H1 (cell line): ENCODE measurements at regions not wholly inside any gene's neighbourhood (a gene's known extent, or its start where the extent isn't known, plus 50 kb on each side); places are given as distances from the start of the nearest gene placed in this dataset.

Experiments used
- GABPA ChIP-seq: IDR thresholded peaks from 2 replicates; pipeline ENCODE4 v1.6.1; 2011; ENCODE audit warnings: mild to moderate bottlenecking, low read length, moderate library complexity, borderline replicate concordance; ENCODE audit not compliant: insufficient read depth
- KDM4A ChIP-seq: IDR thresholded peaks from one replicate; pipeline ENCODE4 v1.7.1; 2012; ENCODE audit warnings: low read depth, mild to moderate bottlenecking, moderate library complexity, low read length, inconsistent platforms; ENCODE audit not compliant: severe bottlenecking
- RNF2 ChIP-seq: fragments of 200-900, 300-1000 bp; sonication (generic); IDR thresholded peaks from 2 replicates; pipeline ENCODE4 v1.7.1; 2016; ENCODE audit warnings: borderline replicate concordance, low read depth, mild to moderate bottlenecking, antibody characterized with exemption, low read length; ENCODE audit not compliant: poor library complexity, severe bottlenecking; ENCODE audit errors: missing control alignments

DNA sequence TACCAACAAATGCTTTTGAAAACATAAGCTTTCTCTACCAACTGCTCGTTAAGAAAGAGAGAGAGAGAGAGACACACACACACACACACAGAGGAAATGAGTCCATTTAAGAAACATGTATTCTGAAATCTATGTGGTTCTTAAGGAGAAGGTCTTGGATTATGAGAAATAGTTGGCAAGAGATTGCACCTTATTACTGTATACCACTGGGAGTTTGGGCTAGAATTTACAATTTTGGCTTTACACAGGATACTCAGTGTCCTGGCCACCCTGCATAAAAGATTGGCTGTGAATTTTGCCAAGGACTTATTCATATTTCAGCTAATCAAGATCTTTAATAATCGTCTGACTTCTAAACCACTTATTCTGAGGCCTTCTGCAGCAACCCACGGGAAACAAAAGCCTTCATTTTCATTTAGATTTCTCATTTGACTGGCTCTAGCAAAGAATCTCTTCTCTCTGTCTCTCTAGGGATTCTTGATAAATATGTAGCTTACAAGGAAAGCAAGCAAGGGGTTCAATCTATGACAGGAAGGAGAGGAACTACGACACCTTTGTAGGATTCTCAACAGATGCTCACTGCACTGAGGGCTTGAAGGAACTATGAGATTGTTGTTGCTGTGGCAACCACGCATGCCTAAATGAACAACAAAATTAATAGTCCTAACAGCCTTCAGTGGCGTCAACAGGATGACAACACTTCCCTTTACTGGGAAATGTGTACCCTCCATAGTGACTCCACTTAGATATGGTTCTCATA, 75.3 kb upstream of the GNAO1 start (continued):
- no peak for TF ChIP-seq KDM4A
- no peak for TF ChIP-seq GABPA
- TF ChIP-seq RNF2, result no peak
